ENCODE measurements at regions not wholly inside any gene's neighbourhood (a gene's known extent, or its start where the extent isn't known, plus 50 kb on each side); places are given as distances from the start of the nearest gene placed in this dataset.

DNA sequence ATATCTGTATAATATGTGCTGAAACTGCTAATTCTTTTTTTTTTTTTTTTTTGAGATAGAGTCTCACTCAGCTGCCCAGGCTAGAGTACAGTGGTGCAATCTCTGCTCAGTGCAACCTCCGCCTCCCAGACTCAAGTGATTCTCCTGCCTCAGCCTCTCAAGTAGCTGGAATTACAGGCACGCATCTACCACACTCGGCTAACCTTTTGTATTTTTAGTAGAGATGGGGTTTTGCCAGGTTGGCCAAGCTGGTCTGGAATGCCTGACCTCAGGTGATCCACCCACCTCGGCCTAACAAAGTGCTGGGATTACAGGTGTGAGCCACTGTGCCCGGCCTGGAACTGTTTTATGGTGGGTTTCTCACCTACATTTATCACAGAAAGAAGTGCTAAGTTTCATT lies 307.8 kb upstream of the STT3B start:
- Histone ChIP-seq H3K4me3 (replicated peaks; ENCODE audit: low read depth, low read length) (no peak overlapping the region), H3K27me3 (replicated peaks; ENCODE audit: control insufficient read depth, insufficient read depth, low read length) (no peaks in the 10 kb centered on the region)
- TF ChIP-seq, protein P1, sequence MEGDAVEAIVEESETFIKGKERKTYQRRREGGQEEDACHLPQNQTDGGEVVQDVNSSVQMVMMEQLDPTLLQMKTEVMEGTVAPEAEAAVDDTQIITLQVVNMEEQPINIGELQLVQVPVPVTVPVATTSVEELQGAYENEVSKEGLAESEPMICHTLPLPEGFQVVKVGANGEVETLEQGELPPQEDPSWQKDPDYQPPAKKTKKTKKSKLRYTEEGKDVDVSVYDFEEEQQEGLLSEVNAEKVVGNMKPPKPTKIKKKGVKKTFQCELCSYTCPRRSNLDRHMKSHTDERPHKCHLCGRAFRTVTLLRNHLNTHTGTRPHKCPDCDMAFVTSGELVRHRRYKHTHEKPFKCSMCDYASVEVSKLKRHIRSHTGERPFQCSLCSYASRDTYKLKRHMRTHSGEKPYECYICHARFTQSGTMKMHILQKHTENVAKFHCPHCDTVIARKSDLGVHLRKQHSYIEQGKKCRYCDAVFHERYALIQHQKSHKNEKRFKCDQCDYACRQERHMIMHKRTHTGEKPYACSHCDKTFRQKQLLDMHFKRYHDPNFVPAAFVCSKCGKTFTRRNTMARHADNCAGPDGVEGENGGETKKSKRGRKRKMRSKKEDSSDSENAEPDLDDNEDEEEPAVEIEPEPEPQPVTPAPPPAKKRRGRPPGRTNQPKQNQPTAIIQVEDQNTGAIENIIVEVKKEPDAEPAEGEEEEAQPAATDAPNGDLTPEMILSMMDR (IDR thresholded peaks at IDR 0.05; ENCODE audit: insufficient read depth, low read length, poor library complexity, severe bottlenecking) = no peak

DNA sequence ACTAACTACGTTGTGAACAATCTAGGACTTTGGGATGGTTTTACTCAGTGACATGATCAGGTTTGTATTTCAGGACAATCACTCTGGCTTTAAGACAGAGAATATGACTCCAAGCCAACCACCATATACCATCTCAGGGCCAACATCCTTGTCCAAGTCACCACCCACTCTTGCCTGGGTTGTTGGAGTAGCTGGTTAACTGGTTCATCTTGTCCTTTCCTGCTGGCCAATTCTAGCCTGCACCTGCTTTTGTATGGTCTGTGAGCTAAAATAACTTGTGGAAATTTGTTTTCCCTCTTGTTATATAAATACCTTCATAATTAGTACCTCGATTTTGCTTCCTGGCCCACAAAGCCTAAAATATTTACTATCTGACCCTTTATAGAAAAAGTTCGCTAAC lies 306.8 kb upstream of the STT3B start:
- TF ChIP-seq, protein P1 (IDR thresholded peaks at IDR 0.05; ENCODE audit: insufficient read depth, low read length, poor library complexity, severe bottlenecking) = no peak
- no peak for DNase-seq (ENCODE audit: extremely low read depth, insufficient read length)
- Histone ChIP-seq H3K27me3 (replicated peaks; ENCODE audit: control insufficient read depth, insufficient read depth, low read length) (no peaks in the 10 kb centered on the region), H3K4me3 (replicated peaks; ENCODE audit: low read depth, low read length) (no peak overlapping the region), H3K36me3 (ENCODE audit: control insufficient read depth, insufficient read depth, low read length) (no peaks in the 10 kb centered on the region)

More for the DNA sequence above, 307.8 kb upstream of the STT3B start:
- no peak for DNase-seq (ENCODE audit: extremely low read depth, insufficient read length)
- H3K36me3 ChIP-seq (ENCODE audit: control insufficient read depth, insufficient read depth, low read length) = no peaks in the 10 kb centered on the region

DNA sequence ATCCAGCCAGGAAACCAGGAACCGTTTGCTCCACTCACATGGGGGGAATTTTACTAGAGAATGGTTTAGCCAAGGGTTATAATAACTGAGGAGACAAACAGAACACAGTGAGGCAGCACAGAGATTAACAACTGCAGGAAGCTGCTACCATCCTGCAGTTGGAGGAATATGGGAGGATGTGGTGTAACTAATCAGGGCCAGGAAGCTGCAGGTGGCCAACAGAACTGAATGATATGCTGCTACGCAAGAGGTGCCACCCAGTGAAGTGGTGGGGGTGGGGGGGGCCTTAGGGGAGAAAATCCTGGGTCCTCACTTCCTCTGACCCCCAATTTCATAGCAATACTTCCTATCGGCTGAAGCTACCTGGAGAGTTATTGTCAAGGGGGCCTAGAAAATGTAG lies 306.4 kb upstream of the STT3B start:
- Histone ChIP-seq H3K4me3 (replicated peaks; ENCODE audit: low read depth, low read length) (no peak overlapping the region), H3K27me3 (replicated peaks; ENCODE audit: control insufficient read depth, insufficient read depth, low read length) (no peaks in the 10 kb centered on the region)

DNA sequence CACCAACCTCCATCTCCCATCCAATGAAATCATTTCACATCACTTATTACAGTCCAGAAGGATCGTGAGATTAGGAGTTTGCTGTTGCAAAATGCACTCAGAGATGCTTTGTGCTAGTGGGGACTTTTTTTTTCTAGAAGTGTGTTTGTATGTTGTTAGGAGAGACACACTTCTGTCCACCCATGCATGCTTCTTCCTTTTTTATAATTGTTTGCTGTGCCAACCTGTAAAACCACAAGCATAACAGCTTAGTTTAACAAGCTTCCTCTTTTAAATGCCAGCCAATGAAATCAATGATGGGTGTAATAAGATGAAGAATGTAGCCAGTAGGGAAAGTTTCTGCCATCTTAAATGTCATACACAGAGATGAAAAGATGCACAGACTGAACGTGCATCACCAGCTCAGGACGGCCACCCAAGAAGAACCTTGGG lies 305.6 kb upstream of the STT3B start:
- peak; percentile 66 for DNase-seq (ENCODE audit: extremely low read depth, insufficient read length)
- H3K36me3 ChIP-seq (ENCODE audit: control insufficient read depth, insufficient read depth, low read length) = no peaks in the 10 kb centered on the region
- H3K4me3 ChIP-seq (replicated peaks; ENCODE audit: low read depth, low read length) = no peak overlapping the region
- no peaks in the 10 kb centered on the region for H3K27me3 ChIP-seq (replicated peaks; ENCODE audit: control insufficient read depth, insufficient read depth, low read length)
- TF ChIP-seq, protein P1 (IDR thresholded peaks at IDR 0.05; ENCODE audit: insufficient read depth, low read length, poor library complexity, severe bottlenecking) = no peak

More for the DNA sequence above, 306.4 kb upstream of the STT3B start:
- DNase-seq (ENCODE audit: extremely low read depth, insufficient read length) = no peak
- no peaks in the 10 kb centered on the region for H3K36me3 ChIP-seq (ENCODE audit: control insufficient read depth, insufficient read depth, low read length)
- TF ChIP-seq, protein P1 (IDR thresholded peaks at IDR 0.05; ENCODE audit: insufficient read depth, low read length, poor library complexity, severe bottlenecking) = no peak

DNA sequence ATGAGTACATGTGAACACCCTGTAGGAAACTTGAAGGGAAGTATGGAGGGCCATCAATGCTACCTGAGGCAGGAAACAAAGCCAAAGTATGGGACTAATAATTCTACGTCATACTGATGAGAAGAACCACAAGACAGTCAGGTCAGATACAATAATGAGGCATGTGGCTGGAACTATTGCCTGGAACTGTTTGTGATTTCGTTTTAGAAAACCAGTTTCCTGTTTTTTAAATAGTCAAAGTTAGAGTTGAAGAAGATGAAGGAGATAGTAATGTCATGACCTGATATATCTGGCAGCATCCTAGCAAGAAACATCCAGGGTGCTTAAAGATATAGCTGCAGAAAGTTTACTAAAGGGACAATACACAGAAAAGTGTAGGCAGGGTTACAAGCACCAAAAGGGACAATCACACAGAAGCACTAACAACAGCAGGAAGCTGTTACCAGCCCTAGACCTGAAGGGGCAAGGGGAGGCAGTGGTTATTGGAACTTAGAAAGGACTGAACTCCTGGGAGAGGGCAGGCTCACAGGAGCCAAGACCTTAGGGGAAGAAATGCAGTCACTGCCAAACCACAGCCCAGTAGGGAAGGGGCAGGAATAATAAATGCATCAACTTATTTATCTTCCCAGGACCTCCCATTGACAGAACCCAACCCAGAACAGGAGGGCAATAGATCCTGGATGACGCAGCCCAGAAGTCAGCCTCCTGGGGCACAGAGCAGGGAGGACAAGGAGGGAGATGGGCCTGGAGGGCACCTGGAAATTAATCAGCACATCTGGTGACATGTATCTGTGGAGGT lies 302.1 kb upstream of the STT3B start:
- Histone ChIP-seq H3K36me3 (ENCODE audit: control insufficient read depth, insufficient read depth, low read length) (no peaks in the 10 kb centered on the region), H3K4me3 (replicated peaks; ENCODE audit: low read depth, low read length) (no peak overlapping the region), H3K27me3 (replicated peaks; ENCODE audit: control insufficient read depth, insufficient read depth, low read length) (no peaks in the 10 kb centered on the region)
- DNase-seq (ENCODE audit: extremely low read depth, insufficient read length) = no peak
- TF ChIP-seq, protein P1 (IDR thresholded peaks at IDR 0.05; ENCODE audit: insufficient read depth, low read length, poor library complexity, severe bottlenecking) = no peak
